SH-SY5Y (cell line): ENCODE measurements at regions not wholly inside any gene's neighbourhood (a gene's known extent, or its start where the extent isn't known, plus 50 kb on each side); places are given as distances from the start of the nearest gene placed in this dataset.

Source experiments
- GATA2 ChIP-seq: IDR thresholded peaks from 2 replicates; pipeline ENCODE4 v1.6.1; 2011; ENCODE audit warnings: mild to moderate bottlenecking, low read depth, low read length
- GATA3 ChIP-seq: IDR thresholded peaks from 2 replicates; pipeline ENCODE4 v1.6.1; 2011; ENCODE audit warnings: low read depth, mild to moderate bottlenecking, low read length, moderate library complexity

GRCh38 chr2:242032780-242033656 lies 163.5 kb downstream of the RTP5 start:
- TF ChIP-seq GATA2 = no peak
- no peak for TF ChIP-seq GATA3

- TF ChIP-seq GATA3 (no peak), GATA2 (no peak)
These were observed 164.6 kb downstream of the RTP5 start for GRCh38 chr2:242034138-242034537.

- no peak for TF ChIP-seq GATA3
- no peak for TF ChIP-seq GATA2
These were observed 165.7 kb downstream of the RTP5 start for GRCh38 chr2:242034996-242035814.

GRCh38 chr2:242035858-242036652 lies 166.5 kb downstream of the RTP5 start:
- no peak for TF ChIP-seq GATA2
- TF ChIP-seq GATA3 = no peak

- TF ChIP-seq GATA2 (no peak), GATA3 (no peak)
These were observed 167.1 kb downstream of the RTP5 start for GRCh38 chr2:242036653-242036950.

- no peak for TF ChIP-seq GATA3
- no peak for TF ChIP-seq GATA2
These were observed 168.8 kb downstream of the RTP5 start for GRCh38 chr2:242038166-242038927.

- no peak for TF ChIP-seq GATA2
- no peak for TF ChIP-seq GATA3
These were observed 169.4 kb downstream of the RTP5 start for GRCh38 chr2:242038928-242039341.

- TF ChIP-seq GATA3 = no peak
- TF ChIP-seq GATA2 = no peak
These were observed 170.8 kb downstream of the RTP5 start for GRCh38 chr2:242040303-242040655.

GRCh38 chr2:242040681-242041080 lies 171.2 kb downstream of the RTP5 start:
- TF ChIP-seq GATA3 (no peak), GATA2 (no peak)

- TF ChIP-seq GATA2 = no peak
- no peak for TF ChIP-seq GATA3
These were observed 172.3 kb downstream of the RTP5 start for GRCh38 chr2:242041816-242042215.

- TF ChIP-seq GATA2 (no peak), GATA3 (no peak)
These were observed 174.2 kb downstream of the RTP5 start for GRCh38 chr2:242043538-242044312.

- TF ChIP-seq GATA3 (no peak), GATA2 (no peak)
These were observed 174.7 kb downstream of the RTP5 start for GRCh38 chr2:242044313-242044590.

- no peak for TF ChIP-seq GATA3
- no peak for TF ChIP-seq GATA2
These were observed 176.8 kb downstream of the RTP5 start for GRCh38 chr2:242046206-242046826.

- no peak for TF ChIP-seq GATA2
- no peak for TF ChIP-seq GATA3
These were observed 178.4 kb downstream of the RTP5 start for GRCh38 chr2:242047963-242048362.

- no peak for TF ChIP-seq GATA3
These were observed 178.9 kb downstream of the RTP5 start for GRCh38 chr2:242048479-242048878.
